ENCODE measurements at regions not wholly inside any gene's neighbourhood (a gene's known extent, or its start where the extent isn't known, plus 50 kb on each side); places are given as distances from the start of the nearest gene placed in this dataset.

DNA sequence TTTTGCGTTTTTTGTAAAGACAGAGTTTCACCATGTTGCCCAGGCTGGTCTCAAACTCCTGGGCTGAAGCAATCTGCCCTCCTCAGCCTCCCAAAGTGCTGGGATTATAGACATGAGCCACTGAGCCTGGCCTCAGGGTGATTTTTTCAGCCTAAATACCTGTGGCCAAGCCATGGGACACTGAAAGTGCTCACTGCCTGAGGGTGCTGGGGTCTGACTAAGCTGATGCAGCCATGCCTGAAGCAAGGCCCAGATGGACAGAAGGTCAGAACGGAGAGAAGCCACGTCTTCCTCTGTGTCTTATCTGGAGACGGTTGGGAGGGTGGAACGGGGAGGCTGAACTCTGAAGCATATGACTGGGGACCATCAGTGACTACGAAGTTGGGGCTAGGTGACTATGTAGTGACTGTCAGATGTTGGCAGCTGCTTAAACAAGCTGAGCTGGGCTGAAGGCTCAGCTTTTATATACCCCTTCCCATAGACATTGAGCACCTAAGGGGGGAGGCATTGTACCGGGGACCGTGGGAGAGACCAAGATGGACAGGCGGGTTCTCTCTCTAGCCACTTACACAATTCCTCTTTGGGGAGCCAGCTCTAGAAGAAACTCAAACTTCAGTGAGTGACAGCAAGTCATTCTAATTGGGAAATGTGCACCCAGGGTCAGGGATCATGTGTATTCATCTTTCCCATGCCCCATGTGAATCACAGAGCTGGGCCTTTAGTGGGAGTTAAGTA lies 73.3 kb upstream of the HABP2 start:
- TF ChIP-seq, protein P1, sequence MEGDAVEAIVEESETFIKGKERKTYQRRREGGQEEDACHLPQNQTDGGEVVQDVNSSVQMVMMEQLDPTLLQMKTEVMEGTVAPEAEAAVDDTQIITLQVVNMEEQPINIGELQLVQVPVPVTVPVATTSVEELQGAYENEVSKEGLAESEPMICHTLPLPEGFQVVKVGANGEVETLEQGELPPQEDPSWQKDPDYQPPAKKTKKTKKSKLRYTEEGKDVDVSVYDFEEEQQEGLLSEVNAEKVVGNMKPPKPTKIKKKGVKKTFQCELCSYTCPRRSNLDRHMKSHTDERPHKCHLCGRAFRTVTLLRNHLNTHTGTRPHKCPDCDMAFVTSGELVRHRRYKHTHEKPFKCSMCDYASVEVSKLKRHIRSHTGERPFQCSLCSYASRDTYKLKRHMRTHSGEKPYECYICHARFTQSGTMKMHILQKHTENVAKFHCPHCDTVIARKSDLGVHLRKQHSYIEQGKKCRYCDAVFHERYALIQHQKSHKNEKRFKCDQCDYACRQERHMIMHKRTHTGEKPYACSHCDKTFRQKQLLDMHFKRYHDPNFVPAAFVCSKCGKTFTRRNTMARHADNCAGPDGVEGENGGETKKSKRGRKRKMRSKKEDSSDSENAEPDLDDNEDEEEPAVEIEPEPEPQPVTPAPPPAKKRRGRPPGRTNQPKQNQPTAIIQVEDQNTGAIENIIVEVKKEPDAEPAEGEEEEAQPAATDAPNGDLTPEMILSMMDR (IDR thresholded peaks at IDR 0.05; ENCODE audit: low read depth, low read length): no peak
- no peak for DNase-seq (ENCODE audit: low read depth, low spot score)
- in situ Hi-C loops (cut with HindIII; ENCODE audit: low sequenced_read_pairs): no loop called here
- H3K4me3 ChIP-seq (ENCODE audit: low read depth, low read length): no peak overlapping the region

DNA sequence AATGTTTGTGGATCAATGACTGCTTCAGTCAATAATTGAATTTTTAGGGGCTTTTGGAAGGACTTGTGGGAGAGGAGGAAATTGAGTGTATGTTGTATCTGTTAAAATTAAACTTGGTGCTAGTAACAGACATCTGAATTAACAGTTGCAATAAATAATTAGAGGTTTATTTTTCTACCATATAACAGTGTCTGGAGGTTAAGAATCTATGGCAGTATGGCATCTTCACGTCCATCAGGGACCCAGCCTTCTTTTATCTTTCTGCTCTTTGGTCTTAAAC lies 72.8 kb upstream of the HABP2 start:
- no peak overlapping the region for H3K4me3 ChIP-seq (ENCODE audit: low read depth, low read length)
- TF ChIP-seq, protein P1 (IDR thresholded peaks at IDR 0.05; ENCODE audit: low read depth, low read length): no peak
- in situ Hi-C loops (cut with HindIII; ENCODE audit: low sequenced_read_pairs): no loop called here
- DNase-seq (ENCODE audit: low read depth, low spot score): no peak

DNA sequence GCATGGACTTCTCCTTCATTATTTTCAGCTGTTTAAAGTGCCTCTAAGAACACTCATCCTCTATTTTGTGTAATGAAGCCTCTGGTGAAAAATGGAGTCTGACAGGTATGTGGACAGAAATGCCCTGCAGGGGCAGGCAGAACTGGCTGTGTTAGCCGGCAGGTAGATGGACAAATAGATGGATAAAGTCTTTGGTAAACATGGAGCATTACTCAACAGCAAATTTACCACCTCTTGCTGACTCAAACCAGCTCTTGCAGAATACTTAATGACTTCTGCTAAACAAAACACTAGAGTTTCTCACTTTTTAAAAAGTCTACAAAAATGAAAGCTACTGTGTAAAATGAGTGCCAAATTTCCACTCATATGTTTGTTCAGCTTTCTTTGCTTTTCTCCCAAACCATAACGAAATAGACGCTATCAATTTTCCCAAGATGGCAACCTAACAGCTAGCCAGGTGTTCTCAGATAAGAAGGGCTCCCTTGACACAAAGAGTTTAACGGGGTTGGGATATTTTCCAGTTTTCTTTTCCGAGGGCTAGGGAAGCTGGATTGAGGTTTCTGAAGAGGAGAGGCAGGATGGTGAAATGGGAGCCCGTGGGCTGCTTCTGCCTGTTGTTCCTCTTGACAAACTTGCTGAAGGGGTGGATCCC lies 71.9 kb upstream of the HABP2 start:
- no peak overlapping the region for H3K4me3 ChIP-seq (ENCODE audit: low read depth, low read length)
- DNase-seq (ENCODE audit: low read depth, low spot score): no peak
- TF ChIP-seq, protein P1 (IDR thresholded peaks at IDR 0.05; ENCODE audit: low read depth, low read length): no peak
- in situ Hi-C loops (cut with HindIII; ENCODE audit: low sequenced_read_pairs): no loop called here

DNA sequence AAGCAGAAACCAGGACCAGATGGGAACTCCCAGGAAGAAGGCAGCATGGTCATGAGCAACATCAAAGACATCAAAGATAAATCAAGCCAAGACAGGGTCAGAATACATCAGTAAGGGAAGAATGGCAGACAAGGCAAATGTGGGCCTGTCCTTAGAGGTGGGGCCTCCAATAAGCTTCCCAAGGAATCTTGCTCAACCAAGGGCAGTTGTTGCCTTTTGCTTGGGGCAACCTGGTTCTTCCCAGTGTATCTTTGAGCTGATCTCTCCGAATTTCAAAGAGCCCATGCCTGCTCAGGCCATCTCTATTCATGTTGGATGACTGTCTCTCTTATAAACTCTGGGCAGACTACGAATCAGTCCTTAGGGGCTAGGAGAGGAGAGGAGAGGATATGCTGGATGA lies 68.4 kb upstream of the HABP2 start:
- TF ChIP-seq, protein P1 (IDR thresholded peaks at IDR 0.05; ENCODE audit: low read depth, low read length): no peak
- in situ Hi-C loops (cut with HindIII; ENCODE audit: low sequenced_read_pairs): no loop called here
- DNase-seq (ENCODE audit: low read depth, low spot score): no peak
- no peak overlapping the region for H3K4me3 ChIP-seq (ENCODE audit: low read depth, low read length)

DNA sequence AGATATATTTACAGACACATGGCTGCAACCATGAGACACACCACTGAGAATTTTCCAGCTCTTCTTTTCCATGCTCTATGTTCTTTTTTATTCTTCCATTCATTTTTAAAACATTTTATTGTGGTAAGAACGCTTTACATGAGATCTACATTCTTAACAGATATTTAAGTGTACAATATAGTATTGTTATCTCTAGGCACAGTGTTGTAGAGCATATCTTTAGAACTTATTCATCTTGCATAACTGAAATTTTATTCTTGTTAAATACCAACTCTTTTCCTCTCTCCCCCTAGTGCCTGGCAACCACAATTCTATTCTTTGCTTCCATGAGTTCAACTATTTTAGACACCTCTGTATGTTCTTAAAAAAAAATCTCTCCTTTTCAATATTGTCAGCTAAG lies 67.1 kb upstream of the HABP2 start:
- in situ Hi-C loops (cut with HindIII; ENCODE audit: low sequenced_read_pairs): no loop called here
- no peak overlapping the region for H3K4me3 ChIP-seq (ENCODE audit: low read depth, low read length)
- TF ChIP-seq, protein P1 (IDR thresholded peaks at IDR 0.05; ENCODE audit: low read depth, low read length): no peak
- DNase-seq (ENCODE audit: low read depth, low spot score): no peak

DNA sequence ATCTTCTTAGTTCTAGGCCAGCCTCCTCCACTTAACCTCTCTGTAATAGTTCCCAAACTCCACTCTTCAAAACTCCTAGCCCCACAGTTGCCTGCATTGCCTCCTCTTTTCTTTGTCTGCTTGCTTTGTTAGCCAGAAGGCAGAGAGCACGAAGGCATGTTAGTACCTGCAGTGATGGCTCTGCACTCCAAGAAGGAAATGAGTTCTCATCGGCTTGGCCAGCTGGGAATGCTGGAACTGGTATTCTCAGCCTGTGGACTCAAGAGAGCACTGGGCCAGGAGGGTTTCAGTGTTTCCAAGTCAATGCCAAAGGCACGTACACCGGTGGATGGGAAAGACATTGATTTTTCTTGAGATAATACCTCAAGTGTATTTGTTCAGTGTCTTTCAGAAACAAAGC lies 66.3 kb upstream of the HABP2 start:
- TF ChIP-seq, protein P1 (IDR thresholded peaks at IDR 0.05; ENCODE audit: low read depth, low read length): no peak
- in situ Hi-C loops (cut with HindIII; ENCODE audit: low sequenced_read_pairs): no loop called here
- H3K4me3 ChIP-seq (ENCODE audit: low read depth, low read length): no peak overlapping the region

More for the DNA sequence above, 66.3 kb upstream of the HABP2 start:
- DNase-seq (ENCODE audit: low read depth, low spot score): no peak

Data from astrocyte of the spinal cord (primary cell).